Pancreas (tissue), 10 donors: ENCODE measurements at regions not wholly inside any gene's neighbourhood (a gene's known extent, or its start where the extent isn't known, plus 50 kb on each side); places are given as distances from the start of the nearest gene placed in this dataset.

Experiments
- ATAC-seq, 4 donors: fragments of 200-7000 bp; cut with Tn5 transposase; one replicate each; pipeline versions ENCODE4 v1.8.0 to v1.9.1; 2020; ENCODE audit warnings: mild to moderate bottlenecking in 4 of 4, moderate library complexity in 4 of 4
- DNase-seq, 6 donors: peaks; one replicate each; pipeline ENCODE4 v3.0.0-alpha.2; 2020
- FAIRE-seq: peaks from 2 replicates; lab custom pipeline; 2012; peaks lifted over from hg19 to GRCh38; lab: Jason Lieb, UNC
- H3K27ac ChIP-seq, 4 donors: fragments of 200-600 bp; sonication (generic); 1 replicate in 3 of 4; 2 replicates in 1 of 4; pipeline versions ENCODE4 v1.5.0 to v1.8.0; 2020
- H3K27me3 ChIP-seq, 4 donors: fragments of 200-600 bp; one replicate each; pipeline ENCODE4 v1.8.0; 2021
- H3K36me3 ChIP-seq, 3 donors: fragments of 200-600 bp; sonication (generic) in 1 of 3; one replicate each; pipeline versions ENCODE4 v1.5.0 to v1.8.0; 2020 to 2021
- H3K4me1 ChIP-seq, 3 donors: fragments of 200-600 bp; one replicate each; pipeline ENCODE4 v1.8.0; 2021
- H3K4me3 ChIP-seq, 4 donors: fragments of 200-600 bp; sonication (generic) in 2 of 4; one replicate each; pipeline versions ENCODE4 v1.5.0 to v1.8.0; 2020 to 2021
- H3K9me3 ChIP-seq, 4 donors: fragments of 200-600 bp; one replicate each; pipeline ENCODE4 v1.8.0; 2021
- CTCF ChIP-seq, 4 donors: fragments of 200-600 bp; sonication (generic) in 3 of 4; IDR thresholded peaks; one replicate each; pipeline versions ENCODE4 v1.5.0 to v1.8.0; 2021; ENCODE audit warnings: antibody characterized with exemption in 4 of 4
- WGBS, 2 donors: extraction: QIAGEN DNeasy Blood & Tissue Kit; methylation state at CpG; one replicate each; pipeline ENCODE4 v1.1.7; 2013; 5-methylcytosine and 5-hydroxymethylcytosine counted together
- intact Hi-C, 3 donors: fragments of 100-400 bp; cut with DNase I; formaldehyde crosslinking; loops; one replicate each; pipeline versions ENCODE4 v1.11.1 to v1.14.2; 2022
- donor health status: healthy with polysubstance abuse.
- donor health status: DM: no; HTN: no; CAD: no; lungs with moderate emphysema.
- donor health status: DM: no; HTN: no; CAD: no.
- donor health status: control.
- donor health status: control.
- donor health status: Bipolar disorder and iron deficiency.
- donor health status: DM: yes; HTN: yes; CAD: no.
- donor health status: DM: no; HTN: no; CAD: no.
- donor health status: DM: no; HTN: no; CAD: no.
- donor health status: DM: yes; HTN: yes; CAD: no.

GRCh38 chr12:90235642-90236041, 527.0 kb upstream of the ATP2B1 start:
- ATAC-seq (no peak), FAIRE-seq (no peak), DNase-seq (no peak)
- no peak for TF ChIP-seq CTCF (IDR thresholded peaks at IDR 0.05)
- WGBS, 2 donors = 55 to 56% methylated on average over 1 of the region's 1 CpG
- no peaks in the 10 kb centered on the region for H3K36me3 ChIP-seq
- no peak overlapping the region for H3K27ac ChIP-seq
- intact Hi-C loops = no loop called here
- no peak overlapping the region for H3K4me3 ChIP-seq
- no peaks in the 10 kb centered on the region for H3K27me3 ChIP-seq
- no peaks in the 10 kb centered on the region for H3K4me1 ChIP-seq
- H3K9me3 ChIP-seq = no peaks in the 10 kb centered on the region

- 83 to 84% methylated on average over 2 of the region's 2 CpGs for WGBS, 2 donors
- no peaks in the 10 kb centered on the region for H3K36me3 ChIP-seq
- no peak overlapping the region for H3K4me3 ChIP-seq
- no peak overlapping the region for H3K27ac ChIP-seq
- no peak for DNase-seq
- no peak for FAIRE-seq
- TF ChIP-seq CTCF (IDR thresholded peaks at IDR 0.05) = no peak
- H3K9me3 ChIP-seq = no peaks in the 10 kb centered on the region
- no peaks in the 10 kb centered on the region for H3K4me1 ChIP-seq
- no peak for ATAC-seq
- intact Hi-C loops = no loop called here
- H3K27me3 ChIP-seq = no peaks in the 10 kb centered on the region
Observed at GRCh38 chr12:90234472-90234871, 525.8 kb upstream of the ATP2B1 start.

- Histone ChIP-seq H3K4me1 (no peaks in the 10 kb centered on the region), H3K36me3 (no peaks in the 10 kb centered on the region), H3K4me3 (no peak overlapping the region), H3K27me3 (no peaks in the 10 kb centered on the region), H3K9me3 (no peaks in the 10 kb centered on the region), H3K27ac (no peak overlapping the region)
- ATAC-seq = no peak
- DNase-seq = no peak
- intact Hi-C loops = no loop called here
- TF ChIP-seq CTCF (IDR thresholded peaks at IDR 0.05) = no peak
- 66 to 80% methylated on average over 6 of the region's 6 CpGs for WGBS, 2 donors
- FAIRE-seq = no peak
Observed at GRCh38 chr12:90233168-90234100, 524.8 kb upstream of the ATP2B1 start.

- no peak for FAIRE-seq
- 70 to 72% methylated on average over 8 of the region's 8 CpGs for WGBS, 2 donors
Observed at GRCh38 chr12:90229407-90230170, 521.0 kb upstream of the ATP2B1 start.

More at GRCh38 chr12:90229407-90230170, 521.0 kb upstream of the ATP2B1 start:
- no peaks in the 10 kb centered on the region for H3K36me3 ChIP-seq
- no peak for TF ChIP-seq CTCF (IDR thresholded peaks at IDR 0.05)
- H3K4me3 ChIP-seq = no peak overlapping the region
- intact Hi-C loops = no loop called here
- H3K27ac ChIP-seq = no peak overlapping the region
- no peak for DNase-seq
- no peaks in the 10 kb centered on the region for H3K27me3 ChIP-seq
- ATAC-seq = no peak
- H3K9me3 ChIP-seq = no peaks in the 10 kb centered on the region
- no peaks in the 10 kb centered on the region for H3K4me1 ChIP-seq
